Forelimb muscle (tissue), 1 donor: ENCODE measurements at regions not wholly inside any gene's neighbourhood (a gene's known extent, or its start where the extent isn't known, plus 50 kb on each side); places are given as distances from the start of the nearest gene placed in this dataset.

Experiments
- DNase-seq: peaks from one replicate; pipeline ENCODE4 v3.0.0-alpha.2; 2013; ENCODE audit warnings: low read depth

GRCh38 chr4:176898791-176899190 is 106.1 kb upstream of the VEGFC start:
- DNase-seq, result no peak

- DNase-seq, result no peak
Observed at GRCh38 chr4:176902710-176903323, 110.1 kb upstream of the VEGFC start.

- no peak for DNase-seq
Observed at GRCh38 chr4:176906709-176907108, 114.0 kb upstream of the VEGFC start.

- no peak for DNase-seq
Observed at GRCh38 chr4:176910646-176911045, 117.9 kb upstream of the VEGFC start.

GRCh38 chr4:176919631-176920030 is 126.9 kb upstream of the VEGFC start:
- no peak for DNase-seq

GRCh38 chr4:176920694-176921093 is 128.0 kb upstream of the VEGFC start:
- DNase-seq, result no peak

GRCh38 chr4:176921256-176921655 is 128.5 kb upstream of the VEGFC start:
- DNase-seq, result no peak

GRCh38 chr4:176924238-176924637 is 131.5 kb upstream of the VEGFC start:
- DNase-seq, result no peak

GRCh38 chr4:176925962-176926361 is 133.2 kb upstream of the VEGFC start:
- DNase-seq, result no peak

GRCh38 chr4:176927117-176927516 is 134.4 kb upstream of the VEGFC start:
- DNase-seq, result no peak

- no peak for DNase-seq
Observed at GRCh38 chr4:176927664-176928063, 134.9 kb upstream of the VEGFC start.

GRCh38 chr4:176939445-176939844 is 146.7 kb upstream of the VEGFC start:
- no peak for DNase-seq

- DNase-seq, result no peak
Observed at GRCh38 chr4:176945334-176945733, 152.6 kb upstream of the VEGFC start.

- no peak for DNase-seq
Observed at GRCh38 chr4:176949029-176949428, 156.3 kb upstream of the VEGFC start.

GRCh38 chr4:176953021-176953420 is 160.3 kb upstream of the VEGFC start:
- no peak for DNase-seq

- DNase-seq, result no peak
Observed at GRCh38 chr4:176957353-176958118, 164.8 kb upstream of the VEGFC start.

- DNase-seq, result no peak
Observed at GRCh38 chr4:176959980-176960379, 167.3 kb upstream of the VEGFC start.

- no peak for DNase-seq
Observed at GRCh38 chr4:176963121-176963520, 170.4 kb upstream of the VEGFC start.

GRCh38 chr4:176964116-176964691 is 171.5 kb upstream of the VEGFC start:
- no peak for DNase-seq

GRCh38 chr4:176967586-176967985 is 174.9 kb upstream of the VEGFC start:
- no peak for DNase-seq

GRCh38 chr4:176968094-176968493 is 175.4 kb upstream of the VEGFC start:
- no peak for DNase-seq

- no peak for DNase-seq
Observed at GRCh38 chr4:176969011-176969410, 176.3 kb upstream of the VEGFC start.

GRCh38 chr4:176970853-176971252 is 178.1 kb upstream of the VEGFC start:
- no peak for DNase-seq
